ENCODE measurements at regions not wholly inside any gene's neighbourhood (a gene's known extent, or its start where the extent isn't known, plus 50 kb on each side); places are given as distances from the start of the nearest gene placed in this dataset.

DNA sequence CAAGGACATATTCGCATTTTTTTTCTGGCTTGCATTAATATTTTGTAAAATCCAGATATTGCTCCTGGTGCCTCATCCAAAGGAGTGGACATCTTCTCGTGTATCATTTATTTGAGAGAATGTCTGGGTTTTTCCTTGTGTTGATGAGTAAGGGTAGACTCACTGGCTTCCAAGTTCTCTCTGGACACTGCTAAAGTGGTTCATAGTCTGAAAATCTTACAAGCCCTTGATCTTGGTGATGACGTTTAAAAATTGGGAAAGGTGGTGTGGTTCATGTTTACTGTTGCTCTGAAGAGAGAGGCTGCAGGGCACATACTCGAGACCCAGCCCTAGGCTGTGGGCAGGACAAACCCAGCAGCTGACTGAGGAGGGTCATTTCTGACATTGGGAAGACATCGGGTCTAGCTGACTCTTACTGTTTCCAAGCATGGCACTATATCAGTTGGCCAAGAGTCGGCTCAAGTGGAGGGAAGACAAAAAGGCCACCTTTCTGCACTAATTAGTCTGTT, 296.2 kb downstream of the LMX1A start:
- Histone ChIP-seq H3K9me3 (ENCODE audit: control insufficient read depth in 1 of 2, insufficient read depth in 1 of 2, low read depth in 1 of 2, low read length in 2 of 2) (no peaks in the 10 kb centered on the region), H3K4me3 (replicated peaks in 1 of 2; ENCODE audit: low read depth in 1 of 2, low read length in 2 of 2) (no peak overlapping the region), H2AFZ (ENCODE audit: low read depth, low read length, poor library complexity, severe bottlenecking) (no peak overlapping the region), H3K9me2 (ENCODE audit: insufficient read depth) (no peaks in the 10 kb centered on the region), H3K79me2 (ENCODE audit: insufficient read depth, low read length) (no peaks in the 10 kb centered on the region), H3K4me2 (ENCODE audit: low read length) (no peak overlapping the region), H3K27me3 (ENCODE audit: insufficient read depth, low read length) (no peaks in the 10 kb centered on the region; the same call in 1 of the 2 replicates), H3K36me3 (ENCODE audit: control insufficient read depth in 1 of 2, insufficient read depth in 2 of 2, low read length in 2 of 2) (no peaks in the 10 kb centered on the region), H3K27ac (ENCODE audit: low read depth, low read length) (no peak overlapping the region), H4K20me1 (ENCODE audit: insufficient read depth) (no peaks in the 10 kb centered on the region), H3K9ac (ENCODE audit: low read length) (no peak overlapping the region), H3K4me1 (ENCODE audit: control insufficient read depth in 1 of 2, insufficient read depth in 2 of 2, low read length in 2 of 2) (no peaks in the 10 kb centered on the region)
- TF ChIP-seq, protein P1, sequence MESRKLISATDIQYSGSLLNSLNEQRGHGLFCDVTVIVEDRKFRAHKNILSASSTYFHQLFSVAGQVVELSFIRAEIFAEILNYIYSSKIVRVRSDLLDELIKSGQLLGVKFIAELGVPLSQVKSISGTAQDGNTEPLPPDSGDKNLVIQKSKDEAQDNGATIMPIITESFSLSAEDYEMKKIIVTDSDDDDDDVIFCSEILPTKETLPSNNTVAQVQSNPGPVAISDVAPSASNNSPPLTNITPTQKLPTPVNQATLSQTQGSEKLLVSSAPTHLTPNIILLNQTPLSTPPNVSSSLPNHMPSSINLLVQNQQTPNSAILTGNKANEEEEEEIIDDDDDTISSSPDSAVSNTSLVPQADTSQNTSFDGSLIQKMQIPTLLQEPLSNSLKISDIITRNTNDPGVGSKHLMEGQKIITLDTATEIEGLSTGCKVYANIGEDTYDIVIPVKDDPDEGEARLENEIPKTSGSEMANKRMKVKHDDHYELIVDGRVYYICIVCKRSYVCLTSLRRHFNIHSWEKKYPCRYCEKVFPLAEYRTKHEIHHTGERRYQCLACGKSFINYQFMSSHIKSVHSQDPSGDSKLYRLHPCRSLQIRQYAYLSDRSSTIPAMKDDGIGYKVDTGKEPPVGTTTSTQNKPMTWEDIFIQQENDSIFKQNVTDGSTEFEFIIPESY (IDR thresholded peaks at IDR 0.05; ENCODE audit: extremely low read depth, insufficient replicate concordance, low read length) = no peak
- TF ChIP-seq POLR2AphosphoS5 (IDR thresholded peaks at IDR 0.05; ENCODE audit: low read depth, low read length) (no peak), RAD21 (IDR thresholded peaks at IDR 0.05; ENCODE audit: low read depth) (no peak), ZNF274 (IDR thresholded peaks at IDR 0.05; ENCODE audit: low read depth, low read length) (no peak), YY1 (IDR thresholded peaks at IDR 0.05; ENCODE audit: extremely low read depth, insufficient replicate concordance, low read depth, low read length) (no peak), ELF1 (IDR thresholded peaks at IDR 0.05; ENCODE audit: borderline replicate concordance, low read depth) (no peak), POLR2A (IDR thresholded peaks at IDR 0.05; ENCODE audit: borderline replicate concordance, extremely low read depth, insufficient read depth, insufficient read length) (no peak), SIN3A (IDR thresholded peaks at IDR 0.05; ENCODE audit: low read depth) (no peak), CEBPB (IDR thresholded peaks at IDR 0.05; ENCODE audit: low read depth) (no peak), CBX3 (IDR thresholded peaks at IDR 0.05; ENCODE audit: low read depth) (no peak), EZH2 (IDR thresholded peaks at IDR 0.05) (no peak), JUND (IDR thresholded peaks at IDR 0.05) (no peak), EZH2phosphoT487 (IDR thresholded peaks at IDR 0.05; ENCODE audit: borderline replicate concordance) (no peak), FOSL1 (IDR thresholded peaks at IDR 0.05; ENCODE audit: low read depth) (no peak), SRF (IDR thresholded peaks at IDR 0.05; ENCODE audit: low read depth) (no peak)
- TF ChIP-seq, protein P2, sequence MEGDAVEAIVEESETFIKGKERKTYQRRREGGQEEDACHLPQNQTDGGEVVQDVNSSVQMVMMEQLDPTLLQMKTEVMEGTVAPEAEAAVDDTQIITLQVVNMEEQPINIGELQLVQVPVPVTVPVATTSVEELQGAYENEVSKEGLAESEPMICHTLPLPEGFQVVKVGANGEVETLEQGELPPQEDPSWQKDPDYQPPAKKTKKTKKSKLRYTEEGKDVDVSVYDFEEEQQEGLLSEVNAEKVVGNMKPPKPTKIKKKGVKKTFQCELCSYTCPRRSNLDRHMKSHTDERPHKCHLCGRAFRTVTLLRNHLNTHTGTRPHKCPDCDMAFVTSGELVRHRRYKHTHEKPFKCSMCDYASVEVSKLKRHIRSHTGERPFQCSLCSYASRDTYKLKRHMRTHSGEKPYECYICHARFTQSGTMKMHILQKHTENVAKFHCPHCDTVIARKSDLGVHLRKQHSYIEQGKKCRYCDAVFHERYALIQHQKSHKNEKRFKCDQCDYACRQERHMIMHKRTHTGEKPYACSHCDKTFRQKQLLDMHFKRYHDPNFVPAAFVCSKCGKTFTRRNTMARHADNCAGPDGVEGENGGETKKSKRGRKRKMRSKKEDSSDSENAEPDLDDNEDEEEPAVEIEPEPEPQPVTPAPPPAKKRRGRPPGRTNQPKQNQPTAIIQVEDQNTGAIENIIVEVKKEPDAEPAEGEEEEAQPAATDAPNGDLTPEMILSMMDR (IDR thresholded peaks at IDR 0.05 in 2 of 3, conservative IDR thresholded peaks at IDR 0.05 in 1 of 3; ENCODE audit: borderline replicate concordance in 1 of 3, insufficient read depth in 1 of 3, low read depth in 2 of 3, low read length in 2 of 3) = no peak
- TF ChIP-seq, protein P3, sequence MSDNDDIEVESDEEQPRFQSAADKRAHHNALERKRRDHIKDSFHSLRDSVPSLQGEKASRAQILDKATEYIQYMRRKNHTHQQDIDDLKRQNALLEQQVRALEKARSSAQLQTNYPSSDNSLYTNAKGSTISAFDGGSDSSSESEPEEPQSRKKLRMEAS (IDR thresholded peaks at IDR 0.05) = no peak
- DNase-seq (ENCODE audit: low read depth, low spot score) = no peak
- CTCF ChIA-PET = no interaction called here
- RAD21 ChIA-PET (ENCODE audit: low non-redundant PET in 1 of 2, low total read pairs in 2 of 2, uncharacterized antibody in 2 of 2, unreplicated experiment in 2 of 2) = no interaction called here
- BruUV-seq (replicated peaks) = no TSS peak
- no peak for ATAC-seq
- POLR2A ChIA-PET = no interaction called here
- intact Hi-C loops (cut with micrococcal nuclease) = no loop called here

All from HCT116 (cell line).